ENCODE measurements at regions not wholly inside any gene's neighbourhood (a gene's known extent, or its start where the extent isn't known, plus 50 kb on each side); places are given as distances from the start of the nearest gene placed in this dataset.
A peak's percentile ranks its signal among the peaks of the same experiment; 100 is the strongest.

DNA sequence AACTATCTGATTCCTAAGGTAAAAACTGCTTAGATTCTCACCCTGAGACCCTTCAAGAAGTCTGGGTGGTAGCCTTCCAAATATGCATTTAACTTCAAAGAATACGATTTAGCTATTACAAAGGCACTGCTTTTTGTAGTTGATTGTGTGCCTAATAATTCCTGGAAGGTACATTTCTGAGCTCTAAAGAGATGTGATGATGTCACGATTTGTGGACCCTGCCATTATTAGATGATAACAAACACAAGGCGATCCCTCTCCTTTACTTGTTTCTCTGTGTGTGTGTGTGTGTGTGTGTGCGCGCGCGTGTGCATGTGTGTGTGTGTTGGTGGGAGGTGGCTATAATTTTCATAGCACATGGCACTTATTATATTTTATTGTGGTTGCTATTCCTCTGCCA, 70.9 kb downstream of the TFPI2 start:
- no peak overlapping the region for H3K4me3 ChIP-seq (ENCODE audit: low read depth, low read length)
- H3K4me1 ChIP-seq (ENCODE audit: control insufficient read depth, insufficient read depth, low read length), result no peaks in the 10 kb centered on the region
- H3K9me3 ChIP-seq (ENCODE audit: control insufficient read depth, insufficient read depth, low read depth, low read length), result no peaks in the 10 kb centered on the region
- H3K27ac ChIP-seq (ENCODE audit: extremely low read depth, low read depth, low read length), result no peak overlapping the region
- TF ChIP-seq ZNF747 (tag by site-specific recombination; IDR thresholded peaks at IDR 0.05), result no peak
- no peak for TF ChIP-seq ZNF221 (tag by site-specific recombination; IDR thresholded peaks at IDR 0.05; ENCODE audit: borderline replicate concordance)
- no peak for TF ChIP-seq FEZF1 (tag by site-specific recombination; IDR thresholded peaks at IDR 0.05)
- TF ChIP-seq, protein P1, sequence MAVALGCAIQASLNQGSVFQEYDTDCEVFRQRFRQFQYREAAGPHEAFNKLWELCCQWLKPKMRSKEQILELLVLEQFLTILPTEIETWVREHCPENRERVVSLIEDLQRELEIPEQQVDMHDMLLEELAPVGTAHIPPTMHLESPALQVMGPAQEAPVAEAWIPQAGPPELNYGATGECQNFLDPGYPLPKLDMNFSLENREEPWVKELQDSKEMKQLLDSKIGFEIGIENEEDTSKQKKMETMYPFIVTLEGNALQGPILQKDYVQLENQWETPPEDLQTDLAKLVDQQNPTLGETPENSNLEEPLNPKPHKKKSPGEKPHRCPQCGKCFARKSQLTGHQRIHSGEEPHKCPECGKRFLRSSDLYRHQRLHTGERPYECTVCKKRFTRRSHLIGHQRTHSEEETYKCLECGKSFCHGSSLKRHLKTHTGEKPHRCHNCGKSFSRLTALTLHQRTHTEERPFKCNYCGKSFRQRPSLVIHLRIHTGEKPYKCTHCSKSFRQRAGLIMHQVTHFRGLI (tag by site-specific recombination; IDR thresholded peaks at IDR 0.05), result no peak
- TF ChIP-seq, protein P2, sequence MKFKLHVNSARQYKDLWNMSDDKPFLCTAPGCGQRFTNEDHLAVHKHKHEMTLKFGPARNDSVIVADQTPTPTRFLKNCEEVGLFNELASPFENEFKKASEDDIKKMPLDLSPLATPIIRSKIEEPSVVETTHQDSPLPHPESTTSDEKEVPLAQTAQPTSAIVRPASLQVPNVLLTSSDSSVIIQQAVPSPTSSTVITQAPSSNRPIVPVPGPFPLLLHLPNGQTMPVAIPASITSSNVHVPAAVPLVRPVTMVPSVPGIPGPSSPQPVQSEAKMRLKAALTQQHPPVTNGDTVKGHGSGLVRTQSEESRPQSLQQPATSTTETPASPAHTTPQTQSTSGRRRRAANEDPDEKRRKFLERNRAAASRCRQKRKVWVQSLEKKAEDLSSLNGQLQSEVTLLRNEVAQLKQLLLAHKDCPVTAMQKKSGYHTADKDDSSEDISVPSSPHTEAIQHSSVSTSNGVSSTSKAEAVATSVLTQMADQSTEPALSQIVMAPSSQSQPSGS (tag by site-specific recombination; IDR thresholded peaks at IDR 0.05; ENCODE audit: low read depth), result peak; percentile 16; the same call in 1 of the 2 replicates
- TF ChIP-seq KLF16 (tag by site-specific recombination; IDR thresholded peaks at IDR 0.05), result no peak
- TF ChIP-seq, protein P3, sequence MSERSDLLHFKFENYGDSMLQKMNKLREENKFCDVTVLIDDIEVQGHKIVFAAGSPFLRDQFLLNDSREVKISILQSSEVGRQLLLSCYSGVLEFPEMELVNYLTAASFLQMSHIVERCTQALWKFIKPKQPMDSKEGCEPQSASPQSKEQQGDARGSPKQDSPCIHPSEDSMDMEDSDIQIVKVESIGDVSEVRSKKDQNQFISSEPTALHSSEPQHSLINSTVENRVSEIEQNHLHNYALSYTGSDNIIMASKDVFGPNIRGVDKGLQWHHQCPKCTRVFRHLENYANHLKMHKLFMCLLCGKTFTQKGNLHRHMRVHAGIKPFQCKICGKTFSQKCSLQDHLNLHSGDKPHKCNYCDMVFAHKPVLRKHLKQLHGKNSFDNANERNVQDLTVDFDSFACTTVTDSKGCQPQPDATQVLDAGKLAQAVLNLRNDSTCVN (tag by site-specific recombination; optimal IDR thresholded peaks at IDR 0.05), result no peak
- no peak for TF ChIP-seq MYNN (tag by site-specific recombination; IDR thresholded peaks at IDR 0.05; ENCODE audit: borderline replicate concordance)
- ChIA-PET CTCF (no interaction called here), POLR2A (no interaction called here)
- H3K36me3 ChIP-seq (ENCODE audit: control insufficient read depth in 2 of 2, insufficient read depth in 1 of 2, low read length in 2 of 2), result no peaks in the 10 kb centered on the region

DNA sequence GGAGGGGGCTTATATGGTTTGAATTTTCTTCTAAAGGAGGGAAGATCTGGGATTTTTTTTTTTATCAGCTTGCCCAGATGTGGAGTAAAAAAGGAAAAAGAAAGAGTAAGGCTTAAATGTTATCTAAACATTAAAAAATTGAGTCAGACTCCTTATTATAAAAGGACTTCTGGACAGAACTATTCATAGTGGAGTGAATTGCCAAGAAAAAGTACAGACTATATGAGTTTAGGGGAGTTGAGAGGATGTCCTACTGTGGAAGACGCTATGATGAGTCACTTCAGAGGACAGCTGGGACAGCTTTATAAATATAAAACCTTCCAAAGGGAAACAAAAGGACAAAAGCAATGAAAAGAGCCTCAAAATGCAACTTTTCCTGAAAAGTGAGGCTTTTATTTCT, 73.0 kb downstream of the TFPI2 start:
- TF ChIP-seq ZNF248 (tag by site-specific recombination; IDR thresholded peaks at IDR 0.05) (no peak), ZNF626 (tag by site-specific recombination; IDR thresholded peaks at IDR 0.05) (no peak), ZNF311 (tag by site-specific recombination; IDR thresholded peaks at IDR 0.05; ENCODE audit: borderline replicate concordance) (no peak), ZNF404 (tag by site-specific recombination; IDR thresholded peaks at IDR 0.05) (no peak)
- TF ChIP-seq, protein P4, sequence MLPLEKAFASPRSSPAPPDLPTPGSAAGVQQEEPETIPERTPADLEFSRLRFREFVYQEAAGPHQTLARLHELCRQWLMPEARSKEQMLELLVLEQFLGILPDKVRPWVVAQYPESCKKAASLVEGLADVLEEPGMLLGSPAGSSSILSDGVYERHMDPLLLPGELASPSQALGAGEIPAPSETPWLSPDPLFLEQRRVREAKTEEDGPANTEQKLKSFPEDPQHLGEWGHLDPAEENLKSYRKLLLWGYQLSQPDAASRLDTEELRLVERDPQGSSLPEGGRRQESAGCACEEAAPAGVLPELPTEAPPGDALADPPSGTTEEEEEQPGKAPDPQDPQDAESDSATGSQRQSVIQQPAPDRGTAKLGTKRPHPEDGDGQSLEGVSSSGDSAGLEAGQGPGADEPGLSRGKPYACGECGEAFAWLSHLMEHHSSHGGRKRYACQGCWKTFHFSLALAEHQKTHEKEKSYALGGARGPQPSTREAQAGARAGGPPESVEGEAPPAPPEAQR (tag by site-specific recombination; IDR thresholded peaks at IDR 0.05), result no peak
- Histone ChIP-seq H3K4me1 (ENCODE audit: control insufficient read depth, insufficient read depth, low read length) (no peaks in the 10 kb centered on the region), H3K27ac (ENCODE audit: extremely low read depth, low read depth, low read length) (no peak overlapping the region), H3K36me3 (ENCODE audit: control insufficient read depth in 2 of 2, insufficient read depth in 1 of 2, low read length in 2 of 2) (no peaks in the 10 kb centered on the region), H3K9me3 (ENCODE audit: control insufficient read depth, insufficient read depth, low read depth, low read length) (no peaks in the 10 kb centered on the region), H3K4me3 (ENCODE audit: low read depth, low read length) (no peak overlapping the region)
- ChIA-PET CTCF (interaction anchor here (0.6 kb wide), 1 partner anchor 470 kb away, joined by 3 read pairs; no protein-coding TSS in a partner anchor), POLR2A (no interaction called here)

DNA sequence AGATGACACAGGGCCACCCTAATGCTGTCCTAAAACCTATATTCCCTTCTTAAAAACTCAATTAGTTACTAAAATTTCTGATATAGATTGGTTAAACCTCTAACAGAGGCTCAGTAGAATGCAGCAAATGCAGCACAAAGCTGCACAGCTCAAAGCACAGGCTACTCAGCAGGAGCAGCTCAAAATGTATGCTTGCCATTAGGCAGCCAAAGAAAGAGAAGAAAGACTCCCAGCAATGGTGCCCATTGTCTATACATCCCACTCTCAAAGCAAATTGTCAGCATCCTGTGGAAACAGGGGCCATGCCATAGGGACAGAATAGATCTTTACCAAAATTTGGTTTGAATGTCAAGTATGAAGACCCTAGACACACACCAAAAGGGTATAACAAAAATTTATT, 73.5 kb downstream of the TFPI2 start:
- H3K9me3 ChIP-seq (ENCODE audit: control insufficient read depth, insufficient read depth, low read depth, low read length), result no peaks in the 10 kb centered on the region
- POLR2A ChIA-PET, result no interaction called here
- no peaks in the 10 kb centered on the region for H3K36me3 ChIP-seq (ENCODE audit: control insufficient read depth in 2 of 2, insufficient read depth in 1 of 2, low read length in 2 of 2)
- H3K4me1 ChIP-seq (ENCODE audit: control insufficient read depth, insufficient read depth, low read length), result no peaks in the 10 kb centered on the region
- no peak overlapping the region for H3K4me3 ChIP-seq (ENCODE audit: low read depth, low read length)
- CTCF ChIA-PET, result interaction anchor here (0.6 kb wide), 1 partner anchor 470 kb away, joined by 3 read pairs; no protein-coding TSS in a partner anchor
- no peak overlapping the region for H3K27ac ChIP-seq (ENCODE audit: extremely low read depth, low read depth, low read length)
- no peak for TF ChIP-seq ZBTB21 (tag by site-specific recombination; IDR thresholded peaks at IDR 0.05)
- no peak for TF ChIP-seq BCL11A (tag by site-specific recombination; IDR thresholded peaks at IDR 0.05; ENCODE audit: low read depth)
- no peak for TF ChIP-seq ZNF10 (tag by site-specific recombination; IDR thresholded peaks at IDR 0.05)
- TF ChIP-seq, protein P5, sequence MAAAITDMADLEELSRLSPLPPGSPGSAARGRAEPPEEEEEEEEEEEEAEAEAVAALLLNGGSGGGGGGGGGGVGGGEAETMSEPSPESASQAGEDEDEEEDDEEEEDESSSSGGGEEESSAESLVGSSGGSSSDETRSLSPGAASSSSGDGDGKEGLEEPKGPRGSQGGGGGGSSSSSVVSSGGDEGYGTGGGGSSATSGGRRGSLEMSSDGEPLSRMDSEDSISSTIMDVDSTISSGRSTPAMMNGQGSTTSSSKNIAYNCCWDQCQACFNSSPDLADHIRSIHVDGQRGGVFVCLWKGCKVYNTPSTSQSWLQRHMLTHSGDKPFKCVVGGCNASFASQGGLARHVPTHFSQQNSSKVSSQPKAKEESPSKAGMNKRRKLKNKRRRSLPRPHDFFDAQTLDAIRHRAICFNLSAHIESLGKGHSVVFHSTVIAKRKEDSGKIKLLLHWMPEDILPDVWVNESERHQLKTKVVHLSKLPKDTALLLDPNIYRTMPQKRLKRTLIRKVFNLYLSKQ (tag by site-specific recombination; IDR thresholded peaks at IDR 0.05; ENCODE audit: borderline replicate concordance), result no peak
- TF ChIP-seq ZNF174 (tag by site-specific recombination; IDR thresholded peaks at IDR 0.05), result no peak
- TF ChIP-seq MZF1 (tag by site-specific recombination; IDR thresholded peaks at IDR 0.05; ENCODE audit: borderline replicate concordance), result no peak
- TF ChIP-seq ZNF221 (tag by site-specific recombination; IDR thresholded peaks at IDR 0.05; ENCODE audit: borderline replicate concordance), result no peak
- TF ChIP-seq, protein P6, sequence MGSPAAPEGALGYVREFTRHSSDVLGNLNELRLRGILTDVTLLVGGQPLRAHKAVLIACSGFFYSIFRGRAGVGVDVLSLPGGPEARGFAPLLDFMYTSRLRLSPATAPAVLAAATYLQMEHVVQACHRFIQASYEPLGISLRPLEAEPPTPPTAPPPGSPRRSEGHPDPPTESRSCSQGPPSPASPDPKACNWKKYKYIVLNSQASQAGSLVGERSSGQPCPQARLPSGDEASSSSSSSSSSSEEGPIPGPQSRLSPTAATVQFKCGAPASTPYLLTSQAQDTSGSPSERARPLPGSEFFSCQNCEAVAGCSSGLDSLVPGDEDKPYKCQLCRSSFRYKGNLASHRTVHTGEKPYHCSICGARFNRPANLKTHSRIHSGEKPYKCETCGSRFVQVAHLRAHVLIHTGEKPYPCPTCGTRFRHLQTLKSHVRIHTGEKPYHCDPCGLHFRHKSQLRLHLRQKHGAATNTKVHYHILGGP (tag by site-specific recombination; IDR thresholded peaks at IDR 0.05), result no peak
- no peak for TF ChIP-seq WT1 (tag by site-specific recombination; IDR thresholded peaks at IDR 0.05)
- no peak for TF ChIP-seq ZNF600 (tag by site-specific recombination; IDR thresholded peaks at IDR 0.05)
- no peak for TF ChIP-seq ZNF155 (tag by site-specific recombination; IDR thresholded peaks at IDR 0.05)
- no peak for TF ChIP-seq ZNF133 (tag by site-specific recombination; IDR thresholded peaks at IDR 0.05)
